ENCODE measurements at regions not wholly inside any gene's neighbourhood (a gene's known extent, or its start where the extent isn't known, plus 50 kb on each side); places are given as distances from the start of the nearest gene placed in this dataset.

DNA sequence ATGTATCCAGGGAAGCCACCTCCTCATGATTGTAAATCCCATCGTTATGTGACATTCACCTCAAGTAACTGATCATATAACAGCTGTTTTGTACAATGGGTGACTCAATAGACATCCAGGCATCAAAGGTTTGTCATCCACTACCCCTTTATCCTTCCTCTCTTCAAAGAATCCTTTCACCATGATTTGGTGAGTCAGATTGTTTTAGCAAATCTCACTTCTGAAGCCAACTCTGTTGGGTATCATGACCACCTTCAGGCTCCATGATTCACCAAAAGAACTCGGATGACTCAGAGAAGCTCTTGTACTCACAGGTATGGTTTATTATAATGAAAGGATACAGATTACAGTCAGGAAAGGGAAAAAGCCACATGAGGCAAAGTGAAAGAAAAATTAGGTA lies 132.1 kb downstream of the PWWP3B start:
- H3K79me2 ChIP-seq (ENCODE audit: insufficient read depth, low read length): no peaks in the 10 kb centered on the region
- H3K9me2 ChIP-seq (replicated peaks; ENCODE audit: low read depth, low read length): no peaks in the 10 kb centered on the region
- H3F3A ChIP-seq (ENCODE audit: low read depth): no peaks in the 10 kb centered on the region
- H3K4me1 ChIP-seq (ENCODE audit: insufficient read depth, low read length, poor library complexity, severe bottlenecking): no peaks in the 10 kb centered on the region
- H3K27me3 ChIP-seq (ENCODE audit: insufficient read depth, low read length, poor library complexity, severe bottlenecking): no peaks in the 10 kb centered on the region
- H3K9me3 ChIP-seq (ENCODE audit: insufficient read depth, low read depth, low read length): no peaks in the 10 kb centered on the region
- no peak overlapping the region for H3K4me2 ChIP-seq (ENCODE audit: low read depth, low read length, poor library complexity, severe bottlenecking)
- no peaks in the 10 kb centered on the region for H4K20me1 ChIP-seq (ENCODE audit: insufficient read depth, low read length, poor library complexity, severe bottlenecking)
- H3K9ac ChIP-seq (ENCODE audit: low read depth, low read length, poor library complexity, severe bottlenecking): no peak overlapping the region
- H3K4me3 ChIP-seq (ENCODE audit: low read length, poor library complexity, severe bottlenecking): no peak overlapping the region
- H3K36me3 ChIP-seq (ENCODE audit: insufficient read depth, low read length): no peaks in the 10 kb centered on the region
- TF ChIP-seq, protein P1, sequence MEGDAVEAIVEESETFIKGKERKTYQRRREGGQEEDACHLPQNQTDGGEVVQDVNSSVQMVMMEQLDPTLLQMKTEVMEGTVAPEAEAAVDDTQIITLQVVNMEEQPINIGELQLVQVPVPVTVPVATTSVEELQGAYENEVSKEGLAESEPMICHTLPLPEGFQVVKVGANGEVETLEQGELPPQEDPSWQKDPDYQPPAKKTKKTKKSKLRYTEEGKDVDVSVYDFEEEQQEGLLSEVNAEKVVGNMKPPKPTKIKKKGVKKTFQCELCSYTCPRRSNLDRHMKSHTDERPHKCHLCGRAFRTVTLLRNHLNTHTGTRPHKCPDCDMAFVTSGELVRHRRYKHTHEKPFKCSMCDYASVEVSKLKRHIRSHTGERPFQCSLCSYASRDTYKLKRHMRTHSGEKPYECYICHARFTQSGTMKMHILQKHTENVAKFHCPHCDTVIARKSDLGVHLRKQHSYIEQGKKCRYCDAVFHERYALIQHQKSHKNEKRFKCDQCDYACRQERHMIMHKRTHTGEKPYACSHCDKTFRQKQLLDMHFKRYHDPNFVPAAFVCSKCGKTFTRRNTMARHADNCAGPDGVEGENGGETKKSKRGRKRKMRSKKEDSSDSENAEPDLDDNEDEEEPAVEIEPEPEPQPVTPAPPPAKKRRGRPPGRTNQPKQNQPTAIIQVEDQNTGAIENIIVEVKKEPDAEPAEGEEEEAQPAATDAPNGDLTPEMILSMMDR (conservative IDR thresholded peaks at IDR 0.05; ENCODE audit: low read length): no peak
- TF ChIP-seq EZH2phosphoT487 (IDR thresholded peaks at IDR 0.05; ENCODE audit: borderline replicate concordance): no peak
- H2AFZ ChIP-seq (ENCODE audit: low read length): no peak overlapping the region

DNA sequence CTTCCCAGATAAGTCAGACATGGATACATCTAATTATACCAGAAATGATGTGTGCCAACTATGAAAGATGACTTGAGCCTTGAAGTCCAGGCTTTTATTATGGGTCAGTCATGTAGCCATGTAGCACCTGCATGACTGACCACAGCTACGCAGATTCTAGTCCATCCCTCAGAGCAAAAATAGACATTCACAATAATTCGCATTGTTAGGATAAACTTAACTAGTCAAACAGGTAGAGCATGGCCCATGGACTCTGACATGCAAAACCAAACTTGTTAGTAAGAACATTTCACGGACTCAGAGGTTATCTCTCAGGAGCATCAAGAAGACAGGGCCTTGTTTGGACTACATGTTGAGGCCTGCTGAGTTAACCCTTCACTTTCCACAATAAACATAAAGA lies 132.6 kb downstream of the PWWP3B start:
- H3K27me3 ChIP-seq (ENCODE audit: insufficient read depth, low read length, poor library complexity, severe bottlenecking): no peaks in the 10 kb centered on the region

DNA sequence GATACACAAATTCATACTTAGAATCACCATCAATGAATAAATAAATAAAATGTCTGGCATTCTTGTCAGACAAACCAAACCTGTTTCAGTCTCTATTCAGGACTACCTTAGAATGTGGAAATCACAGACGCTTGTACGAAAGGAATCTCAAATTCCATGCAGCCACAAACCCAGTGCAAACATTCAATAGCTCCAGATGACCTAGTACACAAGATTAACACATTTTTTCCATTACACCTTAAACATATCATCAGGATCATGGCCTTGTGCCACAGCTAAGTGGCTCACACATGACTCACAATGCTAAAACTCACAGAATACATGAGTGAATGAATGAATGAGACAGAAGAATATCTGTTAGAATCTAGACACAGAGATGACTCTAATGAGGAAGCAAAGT lies 134.2 kb downstream of the PWWP3B start:
- Histone ChIP-seq H3K4me1 (ENCODE audit: insufficient read depth, low read length, poor library complexity, severe bottlenecking) (no peaks in the 10 kb centered on the region), H3K4me2 (ENCODE audit: low read depth, low read length, poor library complexity, severe bottlenecking) (no peak overlapping the region), H3K9me2 (replicated peaks; ENCODE audit: low read depth, low read length) (no peaks in the 10 kb centered on the region), H3K79me2 (ENCODE audit: insufficient read depth, low read length) (no peaks in the 10 kb centered on the region), H3K27me3 (ENCODE audit: insufficient read depth, low read length, poor library complexity, severe bottlenecking) (no peaks in the 10 kb centered on the region), H2AFZ (ENCODE audit: low read length) (no peak overlapping the region), H3F3A (ENCODE audit: low read depth) (no peaks in the 10 kb centered on the region), H3K9ac (ENCODE audit: low read depth, low read length, poor library complexity, severe bottlenecking) (no peak overlapping the region), H4K20me1 (ENCODE audit: insufficient read depth, low read length, poor library complexity, severe bottlenecking) (no peaks in the 10 kb centered on the region), H3K4me3 (ENCODE audit: low read length, poor library complexity, severe bottlenecking) (no peak overlapping the region), H3K36me3 (ENCODE audit: insufficient read depth, low read length) (no peaks in the 10 kb centered on the region), H3K9me3 (ENCODE audit: insufficient read depth, low read depth, low read length) (no peaks in the 10 kb centered on the region)
- no peak for TF ChIP-seq EZH2phosphoT487 (IDR thresholded peaks at IDR 0.05; ENCODE audit: borderline replicate concordance)
- TF ChIP-seq, protein P1 (conservative IDR thresholded peaks at IDR 0.05; ENCODE audit: low read length): no peak

More for the DNA sequence above, 132.6 kb downstream of the PWWP3B start:
- no peak overlapping the region for H3K9ac ChIP-seq (ENCODE audit: low read depth, low read length, poor library complexity, severe bottlenecking)
- H2AFZ ChIP-seq (ENCODE audit: low read length): no peak overlapping the region
- TF ChIP-seq EZH2phosphoT487 (IDR thresholded peaks at IDR 0.05; ENCODE audit: borderline replicate concordance): no peak
- TF ChIP-seq, protein P1 (conservative IDR thresholded peaks at IDR 0.05; ENCODE audit: low read length): no peak
- H3K79me2 ChIP-seq (ENCODE audit: insufficient read depth, low read length): no peaks in the 10 kb centered on the region
- no peak overlapping the region for H3K4me2 ChIP-seq (ENCODE audit: low read depth, low read length, poor library complexity, severe bottlenecking)
- H3F3A ChIP-seq (ENCODE audit: low read depth): no peaks in the 10 kb centered on the region
- no peaks in the 10 kb centered on the region for H3K9me3 ChIP-seq (ENCODE audit: insufficient read depth, low read depth, low read length)
- no peaks in the 10 kb centered on the region for H3K9me2 ChIP-seq (replicated peaks; ENCODE audit: low read depth, low read length)
- no peak overlapping the region for H3K4me3 ChIP-seq (ENCODE audit: low read length, poor library complexity, severe bottlenecking)
- H3K4me1 ChIP-seq (ENCODE audit: insufficient read depth, low read length, poor library complexity, severe bottlenecking): no peaks in the 10 kb centered on the region
- no peaks in the 10 kb centered on the region for H3K36me3 ChIP-seq (ENCODE audit: insufficient read depth, low read length)
- no peaks in the 10 kb centered on the region for H4K20me1 ChIP-seq (ENCODE audit: insufficient read depth, low read length, poor library complexity, severe bottlenecking)

Measured in Loucy (cell line).